ENCODE measurements at regions not wholly inside any gene's neighbourhood (a gene's known extent, or its start where the extent isn't known, plus 50 kb on each side); places are given as distances from the start of the nearest gene placed in this dataset.

DNA sequence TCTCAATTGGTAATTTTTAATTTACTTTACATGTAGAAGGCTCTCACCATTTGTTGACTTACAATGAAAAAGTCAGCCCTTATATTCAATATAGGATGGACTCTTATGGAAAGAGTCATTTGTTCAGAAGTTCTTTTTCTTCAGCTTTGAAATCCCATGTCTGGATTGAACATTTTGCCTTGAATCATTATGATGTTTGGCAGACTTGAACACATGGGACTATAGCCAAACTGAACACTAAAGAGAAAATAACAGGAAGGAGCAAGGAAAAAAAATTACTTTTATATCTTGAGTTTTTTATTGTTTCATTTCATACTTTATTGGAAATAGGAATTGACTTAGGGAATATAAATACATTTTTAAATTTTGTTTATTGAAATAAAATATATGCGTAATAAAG is 1503.0 kb downstream of the EFNA5 start:
- no peak for DNase-seq

GRCh38 chr5:106163233-106163632 is 1507.5 kb downstream of the EFNA5 start:
- no peak for DNase-seq

- no peak for DNase-seq
Measured at GRCh38 chr5:106159616-106160015, 1511.1 kb downstream of the EFNA5 start.

DNA sequence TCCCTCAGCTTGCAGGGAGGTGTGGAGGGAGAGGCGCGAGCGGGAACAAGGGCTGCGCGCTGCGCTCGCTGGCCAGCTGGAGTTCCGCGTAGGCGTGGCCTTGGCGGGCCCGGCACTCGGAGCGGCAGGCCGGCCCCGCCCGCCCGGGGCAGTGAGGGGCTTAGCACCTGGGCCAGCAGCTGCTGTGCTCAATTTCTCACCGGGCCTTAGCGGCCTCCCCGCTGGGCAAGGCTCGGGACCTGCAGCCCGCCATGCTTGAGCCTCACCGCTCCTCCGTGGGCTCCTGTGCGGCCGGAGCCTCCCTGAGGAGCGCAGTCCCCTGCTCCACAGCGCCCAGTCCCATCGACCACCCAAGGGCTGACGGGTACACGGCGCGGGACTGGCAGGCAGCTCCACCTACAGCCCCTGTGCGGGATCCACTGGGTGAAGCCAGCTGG is 1516.4 kb downstream of the EFNA5 start:
- no peak for DNase-seq

DNA sequence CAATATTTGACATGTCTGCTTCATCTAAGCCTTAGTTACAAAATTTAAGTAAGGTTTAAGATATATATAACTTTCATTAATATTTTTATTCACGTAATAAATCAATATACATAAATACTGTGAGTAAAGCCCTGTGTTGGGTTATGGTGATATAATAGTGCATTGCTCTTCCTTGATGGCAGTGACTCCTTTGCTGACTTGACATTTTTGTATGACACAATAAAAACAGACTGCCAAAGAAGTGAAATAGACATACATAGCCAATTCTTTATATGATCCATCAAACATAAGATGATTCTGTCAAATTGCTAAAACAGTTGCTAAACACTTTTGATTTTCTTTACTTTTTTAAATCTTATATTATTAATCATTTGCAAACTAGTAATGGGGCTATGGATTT is 1518.2 kb downstream of the EFNA5 start:
- DNase-seq, result no peak

GRCh38 chr5:106142116-106142515 is 1528.6 kb downstream of the EFNA5 start:
- DNase-seq, result no peak

DNA sequence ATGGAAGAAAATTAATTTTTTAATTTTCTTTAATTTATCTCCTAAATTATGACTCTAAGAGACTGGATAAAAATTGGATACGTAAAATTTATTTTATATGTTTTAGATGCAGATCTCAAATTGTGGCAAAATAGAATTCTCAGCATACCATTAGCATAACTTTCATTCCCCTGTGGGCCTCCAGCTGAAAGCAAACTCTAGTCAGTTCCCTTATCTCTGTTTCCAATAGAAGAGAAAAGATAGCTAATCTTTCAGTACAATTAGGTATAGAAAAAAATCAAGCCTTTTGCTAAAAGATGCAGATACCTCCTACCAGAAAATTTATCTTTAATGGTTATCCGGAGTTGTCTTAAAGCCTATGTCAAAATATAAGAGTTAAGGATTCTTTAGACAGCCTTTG is 1530.6 kb downstream of the EFNA5 start:
- no peak for DNase-seq

- no peak for DNase-seq
Measured at GRCh38 chr5:106136061-106136460, 1534.7 kb downstream of the EFNA5 start.

- no peak for DNase-seq
Measured at GRCh38 chr5:106135473-106135872, 1535.3 kb downstream of the EFNA5 start.

DNA sequence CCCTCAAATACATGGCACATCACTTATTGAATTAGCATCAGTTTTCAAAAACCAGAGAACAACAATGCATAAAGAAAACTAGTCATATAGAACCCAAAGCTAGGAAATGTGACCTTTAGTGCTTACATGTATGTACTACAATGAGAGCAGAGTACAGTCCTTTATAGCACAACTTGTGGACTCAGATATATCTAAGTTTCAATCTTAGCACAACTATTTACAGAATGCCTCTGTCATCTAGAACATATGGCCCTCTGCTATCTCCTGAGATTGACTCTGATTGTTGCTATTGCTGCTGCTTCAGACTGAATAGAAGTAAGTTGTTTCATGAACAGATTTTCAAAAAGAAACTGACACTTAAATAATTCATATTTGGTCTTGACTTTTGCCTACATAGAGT is 1536.2 kb downstream of the EFNA5 start:
- no peak for DNase-seq

- no peak for DNase-seq
Measured at GRCh38 chr5:106127985-106128384, 1542.8 kb downstream of the EFNA5 start.

DNA sequence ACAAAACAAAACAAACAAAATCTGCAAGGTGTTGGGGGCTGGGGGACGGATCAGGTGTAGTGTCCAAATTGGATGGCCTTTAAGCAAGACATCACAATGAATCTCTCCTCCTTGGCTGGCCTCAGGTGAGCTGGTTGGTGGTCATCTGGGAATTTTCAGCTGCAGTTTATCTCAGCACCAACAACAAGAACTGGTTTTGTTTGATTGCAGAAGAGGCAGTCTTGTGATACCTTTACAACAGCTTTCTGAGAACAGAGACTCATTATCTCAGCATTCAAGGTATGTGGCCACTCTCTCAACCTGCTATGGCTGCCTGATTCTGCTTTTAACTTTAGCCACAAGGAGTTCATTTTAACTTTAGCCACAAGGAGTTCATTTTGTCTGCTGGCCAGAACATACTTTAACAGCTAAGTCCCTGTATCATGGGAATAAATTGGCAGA is 1543.4 kb downstream of the EFNA5 start:
- DNase-seq, result no peak

GRCh38 chr5:106121972-106122605 is 1548.6 kb downstream of the EFNA5 start:
- DNase-seq, result no peak

GRCh38 chr5:106116682-106117081 is 1554.1 kb downstream of the EFNA5 start:
- DNase-seq, result no peak

DNA sequence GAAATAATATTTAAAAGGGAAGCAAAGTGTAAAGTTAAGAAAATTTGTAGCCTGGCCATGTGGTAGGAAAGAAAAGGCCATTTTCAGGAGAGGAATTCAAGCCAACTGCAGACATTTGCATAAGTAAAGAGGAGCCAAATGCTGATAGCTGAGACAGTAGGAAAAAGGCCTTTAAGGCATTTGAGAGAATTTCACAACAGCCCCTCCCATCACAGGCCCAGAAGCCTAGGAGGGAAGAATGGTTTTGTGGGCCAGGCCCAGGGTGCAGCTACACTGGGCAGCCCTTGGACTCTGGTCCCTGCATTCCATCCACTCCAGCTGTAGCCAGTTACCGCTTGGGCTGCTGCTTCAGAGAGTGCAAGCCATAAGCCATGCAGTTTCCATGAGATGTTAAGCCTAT is 1556.8 kb downstream of the EFNA5 start:
- DNase-seq, result no peak

- no peak for DNase-seq
Measured at GRCh38 chr5:106106384-106106783, 1564.4 kb downstream of the EFNA5 start.

DNA sequence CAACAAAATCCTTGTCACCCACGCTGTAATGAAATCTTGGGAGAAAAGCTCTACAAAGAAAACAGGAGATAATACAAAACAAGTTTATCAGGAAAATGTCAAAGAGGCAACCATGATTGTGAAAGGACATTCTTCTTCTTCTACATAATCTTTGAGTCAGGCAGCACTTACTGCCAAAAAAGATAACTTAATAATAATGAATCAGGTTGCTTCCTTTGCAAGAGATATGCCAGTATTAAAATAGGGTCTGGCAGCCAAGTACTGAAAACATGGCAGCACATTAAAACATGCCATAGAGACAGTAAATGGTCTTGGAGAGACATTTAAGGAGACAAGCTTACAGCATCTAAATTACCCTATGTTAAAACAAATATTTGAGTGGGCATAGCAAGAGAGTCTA is 1573.4 kb downstream of the EFNA5 start:
- no peak for DNase-seq

DNA sequence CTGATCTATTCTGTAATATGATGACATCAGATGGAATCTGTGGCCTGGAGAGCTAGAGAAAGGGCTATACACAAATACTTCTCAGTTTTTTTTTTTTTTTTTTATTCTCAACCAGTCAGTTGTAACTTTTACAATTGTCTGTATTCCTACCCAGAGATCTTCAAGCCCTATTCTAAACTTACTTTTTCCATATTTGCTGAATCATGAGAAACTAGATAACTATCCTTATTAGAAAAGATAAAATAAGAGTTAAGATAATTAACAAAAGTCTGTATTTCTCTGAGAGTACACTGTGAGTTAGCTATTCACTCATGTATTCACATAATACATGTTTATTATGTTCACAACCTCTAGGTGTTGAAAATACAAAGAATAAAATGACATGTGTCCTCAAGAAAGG is 1575.9 kb downstream of the EFNA5 start:
- DNase-seq, result no peak

- DNase-seq, result no peak
Measured at GRCh38 chr5:106094204-106094607, 1576.5 kb downstream of the EFNA5 start.

DNA sequence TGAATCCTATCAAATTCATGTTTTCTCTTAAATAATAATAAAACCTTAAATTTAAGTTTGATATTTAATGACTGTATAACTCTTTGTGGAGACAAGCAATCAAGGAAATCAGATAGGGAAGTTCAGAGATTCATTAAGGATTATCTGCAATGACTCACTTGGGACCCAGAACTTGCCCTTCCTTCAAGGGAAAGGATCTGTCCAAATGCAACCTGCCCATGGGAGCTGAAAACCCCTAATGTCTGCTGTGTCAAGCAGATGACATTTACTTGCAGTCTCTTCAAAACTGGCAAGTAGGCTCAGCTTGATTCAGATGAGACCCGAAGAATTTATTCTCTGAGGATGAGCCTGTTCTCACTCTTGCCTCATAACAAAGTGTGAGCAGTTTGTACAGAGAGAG is 1577.6 kb downstream of the EFNA5 start:
- no peak for DNase-seq

DNA sequence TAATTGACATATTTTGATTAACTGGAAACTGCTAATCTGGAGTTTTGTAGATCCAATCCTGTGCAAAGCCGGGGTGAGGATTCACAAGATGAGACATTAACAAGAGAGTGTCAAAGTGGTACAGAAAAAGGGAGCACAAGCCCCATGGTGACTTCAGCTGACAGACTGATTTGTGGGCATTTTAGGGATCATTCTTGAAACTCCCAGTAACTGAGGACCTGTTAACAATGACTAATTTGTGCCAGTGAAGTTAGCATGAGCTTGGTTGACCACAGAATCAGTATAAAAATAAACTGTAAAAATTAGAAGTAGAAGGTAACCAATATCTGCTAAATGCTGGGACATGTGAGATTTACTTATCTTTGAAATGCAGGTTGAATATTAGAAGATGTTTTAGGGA is 1578.3 kb downstream of the EFNA5 start:
- no peak for DNase-seq

DNA sequence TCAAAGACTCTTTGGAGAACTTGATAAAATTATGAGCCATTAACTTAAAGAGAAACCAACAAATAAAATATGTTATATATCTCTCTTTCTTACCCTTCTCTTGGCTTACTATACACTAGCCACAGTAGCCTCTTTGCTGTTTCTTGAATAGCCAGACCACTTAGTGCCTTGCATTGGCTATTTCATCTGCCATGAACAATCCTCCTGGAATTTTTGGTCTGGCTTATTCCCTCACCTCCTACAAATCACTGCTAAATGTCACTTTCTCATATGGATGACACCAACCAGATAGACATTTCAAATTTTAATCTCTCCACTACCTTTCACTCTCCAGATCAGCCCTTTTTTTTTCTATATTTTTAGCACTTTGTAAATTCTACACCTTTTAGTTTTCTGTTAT is 1581.7 kb downstream of the EFNA5 start:
- DNase-seq, result no peak

GRCh38 chr5:106088462-106088861 is 1582.3 kb downstream of the EFNA5 start:
- no peak for DNase-seq

- DNase-seq, result no peak
Measured at GRCh38 chr5:106086352-106086751, 1584.4 kb downstream of the EFNA5 start.

DNA sequence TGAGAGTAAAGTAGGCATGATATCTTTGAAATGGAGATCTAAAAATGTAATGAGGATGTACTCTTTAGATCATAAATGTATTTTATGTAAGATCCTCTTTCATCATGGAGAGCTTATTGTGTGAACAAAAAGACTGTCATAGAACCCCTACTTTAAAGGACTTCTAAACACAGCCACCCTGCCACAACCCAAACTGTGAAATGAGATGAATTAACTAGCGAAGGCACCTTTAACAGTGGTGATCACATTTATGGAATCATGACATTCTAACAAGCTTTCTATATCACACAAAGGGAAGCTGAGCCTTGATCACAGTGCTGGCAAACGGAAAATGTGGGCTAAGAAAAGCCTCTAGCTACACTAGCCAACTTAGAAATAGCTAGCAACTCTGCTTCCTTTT is 1585.2 kb downstream of the EFNA5 start:
- DNase-seq, result no peak

DNA sequence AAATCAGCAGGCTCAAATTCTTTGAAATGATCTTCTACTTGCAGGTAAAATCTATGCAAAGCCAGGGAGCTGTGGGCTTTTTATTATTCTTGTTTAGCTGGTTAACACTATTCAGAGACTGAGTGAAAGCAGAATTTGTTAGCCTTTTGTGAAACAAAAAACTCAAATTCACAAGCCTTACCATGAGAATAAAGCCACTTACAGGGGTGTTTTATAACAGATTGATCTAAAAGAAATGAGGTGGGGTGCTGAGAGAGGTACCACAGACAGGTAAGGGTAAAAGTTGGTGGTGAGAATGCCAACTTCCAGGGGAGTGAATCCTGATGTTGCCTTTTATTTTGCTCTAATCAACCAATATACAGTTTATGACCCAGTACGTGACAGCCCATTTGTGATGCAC is 1585.6 kb downstream of the EFNA5 start:
- no peak for DNase-seq
